ENCODE measurements at regions not wholly inside any gene's neighbourhood (a gene's known extent, or its start where the extent isn't known, plus 50 kb on each side); places are given as distances from the start of the nearest gene placed in this dataset.
A peak's percentile ranks its signal among the peaks of the same experiment; 100 is the strongest.

GRCh38 chr2:236673126-236673822 lies 103.6 kb downstream of the ACKR3 start:
- no peak for DNase-seq (ENCODE audit: low read depth, low spot score)

GRCh38 chr2:236673823-236674185 lies 104.2 kb downstream of the ACKR3 start:
- no peak for DNase-seq (ENCODE audit: low read depth, low spot score)

DNA sequence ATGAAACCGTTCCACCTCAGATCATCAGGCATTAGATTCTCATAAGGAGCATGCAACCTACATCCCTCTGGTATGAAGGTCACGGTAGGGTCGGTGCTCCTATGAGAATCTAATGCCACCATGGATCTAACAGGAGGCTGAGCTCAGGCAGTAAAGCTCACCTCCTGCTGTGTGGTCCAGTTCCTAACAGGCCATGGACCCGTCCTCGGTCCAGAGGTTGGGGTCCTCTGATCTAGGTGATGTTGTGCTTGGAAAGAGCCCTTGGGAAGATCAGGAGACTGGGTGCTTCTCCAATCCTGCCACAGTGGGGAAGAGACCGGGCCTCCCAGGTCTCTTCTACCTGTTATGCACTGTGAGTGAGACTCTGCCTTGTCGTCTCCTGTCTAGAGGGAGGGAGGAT lies 104.6 kb downstream of the ACKR3 start:
- no peak for DNase-seq (ENCODE audit: low read depth, low spot score)

- DNase-seq (ENCODE audit: low read depth, low spot score) = no peak
Observed at GRCh38 chr2:236674646-236675045, 105.0 kb downstream of the ACKR3 start.

GRCh38 chr2:236675051-236675450 lies 105.4 kb downstream of the ACKR3 start:
- DNase-seq (ENCODE audit: low read depth, low spot score) = peak; percentile 79

DNA sequence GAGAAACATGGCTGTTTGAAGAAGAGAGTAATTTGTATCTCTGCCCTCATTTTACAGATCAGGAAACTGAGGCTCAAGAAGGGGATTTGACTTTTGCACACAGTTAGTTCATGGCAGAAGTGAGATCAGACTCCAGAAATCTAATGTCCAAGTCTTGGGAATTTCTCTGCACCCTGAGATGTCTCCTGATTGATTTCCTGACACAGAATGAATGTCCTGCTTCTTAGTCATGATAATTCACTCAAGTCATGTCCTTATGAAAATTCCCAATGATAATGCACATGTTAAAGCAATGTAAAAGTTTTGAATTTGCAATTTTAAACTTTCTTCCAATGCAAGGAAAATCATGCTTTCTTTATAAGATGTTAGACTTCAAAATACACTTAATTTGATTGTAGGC lies 105.9 kb downstream of the ACKR3 start:
- no peak for DNase-seq (ENCODE audit: low read depth, low spot score)

DNA sequence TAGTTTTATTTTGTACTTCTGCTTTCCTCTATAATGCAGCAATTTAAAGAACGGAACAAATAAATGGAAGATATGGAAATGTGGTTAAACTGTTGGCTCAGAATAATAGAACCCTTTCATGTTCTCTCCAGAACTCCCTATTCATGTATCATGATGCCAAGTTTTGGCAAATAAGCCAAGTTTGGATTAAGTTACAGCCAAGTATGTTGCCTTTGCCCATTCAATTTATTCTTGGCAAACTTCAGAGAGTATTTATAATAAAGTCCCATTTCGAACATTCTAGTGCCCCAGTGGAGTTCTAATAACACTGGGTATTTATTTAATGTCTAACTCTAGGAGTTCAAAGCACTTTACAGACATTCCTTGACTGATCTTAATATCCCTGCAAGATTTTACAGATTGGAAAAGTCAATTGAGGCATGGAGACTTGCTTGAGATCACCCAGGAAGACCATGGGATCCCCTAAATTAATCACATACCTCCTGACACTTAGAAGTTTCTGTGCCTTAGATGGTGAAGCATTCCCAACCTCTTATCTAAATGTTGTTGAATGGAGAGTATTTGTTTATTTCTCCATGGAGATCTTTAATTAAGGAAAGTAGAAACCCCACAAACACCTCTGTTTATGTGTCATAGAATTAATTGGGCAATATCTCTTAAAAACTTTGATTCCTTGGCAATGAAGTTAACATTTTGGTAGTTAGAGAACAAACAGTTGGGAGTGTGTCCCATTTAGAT lies 106.7 kb downstream of the ACKR3 start:
- peak; percentile 86 for DNase-seq (ENCODE audit: low read depth, low spot score)

GRCh38 chr2:236677368-236677767 lies 107.7 kb downstream of the ACKR3 start:
- no peak for DNase-seq (ENCODE audit: low read depth, low spot score)

DNA sequence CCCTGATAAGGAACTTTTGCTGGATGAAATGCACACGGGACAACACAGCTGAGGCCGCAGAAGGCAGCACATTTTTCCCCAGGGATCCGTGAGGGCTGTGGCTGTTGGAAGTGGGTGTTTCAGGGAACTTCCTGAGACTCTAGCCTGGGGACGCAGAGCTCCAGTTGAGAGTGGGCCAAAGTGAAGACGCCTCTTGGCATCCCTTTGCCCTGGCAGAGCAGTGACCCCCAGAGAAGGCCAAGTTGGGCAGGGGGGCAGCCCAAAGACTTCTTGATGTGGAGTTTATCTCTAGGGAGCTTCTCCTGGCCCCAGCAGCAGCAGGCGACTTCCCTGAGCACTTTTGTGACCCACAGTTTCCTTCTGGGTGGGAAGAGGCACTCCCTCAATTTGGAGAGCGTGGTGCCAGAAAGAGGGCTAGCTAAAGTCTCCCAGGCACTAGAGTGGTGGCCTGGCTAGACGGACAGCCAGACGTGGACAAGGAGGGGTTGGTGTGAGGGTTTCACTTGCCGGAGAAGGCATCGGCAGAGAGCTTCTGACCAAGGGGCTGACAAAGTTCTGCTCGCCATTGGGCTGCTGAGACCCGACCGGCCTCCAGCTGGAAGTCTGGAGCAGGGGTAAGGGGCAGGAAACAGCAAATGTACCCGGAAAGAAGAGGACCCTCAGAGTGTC lies 108.8 kb downstream of the ACKR3 start:
- no peak for DNase-seq (ENCODE audit: low read depth, low spot score)

- DNase-seq (ENCODE audit: low read depth, low spot score) = peak; percentile 35
Observed at GRCh38 chr2:236679884-236680860, 110.5 kb downstream of the ACKR3 start.

DNA sequence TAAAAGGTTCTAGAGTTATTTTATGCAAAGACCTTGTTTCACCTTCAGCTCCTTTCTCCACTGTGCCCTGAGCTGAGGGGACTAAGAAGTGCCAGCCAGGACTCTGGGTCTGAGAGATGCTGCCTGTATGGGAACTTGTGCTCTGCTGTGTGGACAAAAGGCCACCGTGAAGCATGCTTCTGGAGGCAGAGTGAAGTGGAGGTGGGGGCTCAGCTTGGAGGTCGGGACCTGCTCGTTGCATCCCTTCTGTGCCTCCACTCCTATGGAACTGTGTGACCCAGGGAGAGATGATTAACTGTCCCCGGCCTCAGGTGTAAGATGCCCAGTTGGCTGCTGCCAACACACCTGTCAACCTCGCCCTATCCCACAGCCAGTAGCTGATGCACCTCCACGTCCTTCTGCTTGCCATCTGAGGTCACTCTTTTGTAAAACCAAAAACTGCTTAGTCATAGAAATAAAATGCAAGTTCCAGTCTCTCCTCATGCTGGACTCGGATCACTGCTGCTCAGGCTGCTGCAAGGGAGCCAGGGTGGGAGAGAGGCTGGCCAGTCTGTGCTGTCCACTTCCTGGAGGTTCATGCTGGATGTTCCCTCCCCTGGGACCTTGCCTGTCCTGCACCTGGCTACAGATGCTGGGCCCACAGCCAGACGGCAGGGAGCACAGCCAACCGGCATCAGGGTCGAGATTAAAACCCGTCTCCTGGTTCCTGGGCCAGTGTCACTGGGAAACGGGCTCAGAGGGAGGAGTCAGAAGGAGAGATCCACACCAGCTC lies 113.2 kb downstream of the ACKR3 start:
- peak; percentile 25 for DNase-seq (ENCODE audit: low read depth, low spot score)

- no peak for DNase-seq (ENCODE audit: low read depth, low spot score)
Observed at GRCh38 chr2:236684504-236685256, 115.1 kb downstream of the ACKR3 start.

DNA sequence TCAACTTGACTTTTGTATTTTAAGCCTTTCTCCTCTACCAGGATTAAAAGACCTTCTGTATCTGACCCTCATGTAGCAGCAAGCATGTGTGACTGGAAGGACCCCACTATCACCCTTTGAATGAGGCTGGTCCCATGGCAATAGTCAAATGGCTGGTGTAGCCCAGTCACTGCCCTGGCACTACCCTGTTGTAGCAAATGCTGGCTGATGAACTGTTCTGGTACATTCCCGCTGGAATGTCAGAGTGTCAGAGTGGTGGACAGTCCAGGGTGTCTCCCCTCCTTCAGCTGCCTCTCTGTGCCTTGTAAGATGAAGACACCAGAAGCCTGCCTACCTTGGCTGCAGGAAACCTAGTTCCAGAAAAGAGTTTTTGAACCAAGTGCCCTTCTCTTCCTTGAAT lies 115.7 kb downstream of the ACKR3 start:
- DNase-seq (ENCODE audit: low read depth, low spot score) = no peak

- DNase-seq (ENCODE audit: low read depth, low spot score) = no peak
Observed at GRCh38 chr2:236685979-236686520, 116.4 kb downstream of the ACKR3 start.

GRCh38 chr2:236686561-236686960 lies 116.9 kb downstream of the ACKR3 start:
- no peak for DNase-seq (ENCODE audit: low read depth, low spot score)

DNA sequence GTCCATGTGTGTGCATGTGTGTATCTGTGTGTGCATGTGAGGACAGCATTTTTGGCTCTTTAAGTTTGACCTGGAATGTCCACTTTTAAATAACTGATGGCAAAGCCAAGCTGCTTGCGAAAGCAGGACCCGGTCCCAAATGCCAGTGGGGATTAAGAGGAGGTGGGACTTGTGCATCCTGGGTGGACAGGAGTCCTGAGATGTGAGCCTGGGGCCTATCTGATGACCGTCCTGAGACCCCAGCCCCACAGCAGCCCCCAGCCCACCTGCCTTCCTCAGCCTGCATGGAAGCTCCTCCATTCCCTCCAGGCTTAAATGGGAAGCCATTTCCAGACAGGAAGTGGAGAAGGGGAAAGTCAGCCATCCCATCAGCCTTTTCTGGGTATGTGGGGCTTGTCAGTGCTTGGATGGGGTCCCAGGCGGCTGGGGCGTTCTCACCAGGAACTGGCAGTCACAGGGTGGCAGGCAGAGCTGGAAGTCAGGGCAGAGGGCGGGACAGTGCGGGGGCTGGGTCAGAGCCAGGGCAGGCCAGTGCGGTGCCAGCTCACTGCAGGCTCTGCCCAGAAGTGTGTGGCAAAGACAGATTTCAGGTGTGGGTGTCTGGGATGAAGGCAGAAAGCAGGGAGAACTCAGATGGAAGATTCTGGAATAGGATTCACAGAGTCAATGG lies 117.8 kb downstream of the ACKR3 start:
- DNase-seq (ENCODE audit: low read depth, low spot score) = no peak

GRCh38 chr2:236688157-236688556 lies 118.5 kb downstream of the ACKR3 start:
- no peak for DNase-seq (ENCODE audit: low read depth, low spot score)

DNA sequence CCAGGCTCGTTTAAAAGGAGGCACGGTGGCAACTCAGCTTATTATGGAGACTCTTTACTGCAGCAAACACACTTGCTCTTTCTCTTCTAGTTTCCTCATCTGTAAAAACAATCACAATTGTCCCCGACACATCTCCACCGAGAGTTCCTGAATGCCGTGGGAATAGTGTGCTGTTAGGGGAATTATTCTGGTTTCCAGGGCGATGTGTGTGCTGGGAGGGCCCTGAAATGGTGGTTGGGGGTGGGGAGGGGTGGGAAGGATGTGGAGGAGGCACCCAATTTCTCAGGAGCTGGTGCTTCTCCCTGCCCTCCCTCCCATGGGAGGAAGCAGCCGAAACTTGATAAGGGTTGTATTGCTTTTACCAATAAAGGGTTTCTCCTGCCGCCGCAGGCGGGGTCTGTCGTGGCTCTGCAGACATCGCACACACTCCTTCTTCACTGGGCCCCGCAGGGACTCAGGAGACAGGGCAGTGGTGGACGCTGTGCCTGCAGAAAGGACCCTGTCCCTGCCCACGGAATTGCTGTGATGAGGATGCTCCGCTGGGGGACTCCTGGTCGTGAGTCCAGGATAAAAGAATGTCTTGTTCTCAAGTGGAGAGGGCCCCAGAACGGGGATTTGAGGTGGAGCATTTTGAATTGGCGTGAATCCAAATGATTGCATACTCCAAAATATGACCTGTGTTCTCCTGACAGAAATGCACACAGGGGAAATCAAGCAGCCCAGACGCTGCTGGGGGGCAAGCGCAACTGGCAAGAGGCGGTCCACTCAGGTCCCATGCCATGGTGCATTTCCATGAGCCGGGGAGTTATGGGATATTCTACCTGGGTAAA lies 119.2 kb downstream of the ACKR3 start:
- no peak for DNase-seq (ENCODE audit: low read depth, low spot score)

DNA sequence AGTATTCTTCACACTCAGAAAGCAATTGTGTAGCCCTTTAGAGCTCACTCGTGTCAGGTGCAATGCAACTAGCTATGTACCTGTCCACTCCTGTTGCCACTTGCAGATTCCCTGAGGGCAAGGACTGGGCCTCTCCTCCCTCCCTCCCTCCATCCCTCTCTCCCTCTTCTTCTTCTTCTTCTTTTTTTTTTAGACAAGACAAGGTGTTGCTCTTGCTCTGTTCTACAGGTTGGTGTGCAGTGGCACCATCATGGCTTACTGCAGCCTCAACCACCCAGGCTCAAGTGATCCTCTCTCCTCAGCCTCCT lies 119.7 kb downstream of the ACKR3 start:
- DNase-seq (ENCODE audit: low read depth, low spot score) = no peak
